NB4 (cell line): ENCODE measurements at regions not wholly inside any gene's neighbourhood (a gene's known extent, or its start where the extent isn't known, plus 50 kb on each side); places are given as distances from the start of the nearest gene placed in this dataset.

ENCODE experiments used
- MYC ChIP-seq: IDR thresholded peaks from 2 replicates; pipeline ENCODE4 v1.6.1; 2011; ENCODE audit warnings: low read depth, low read length
- POLR2A ChIP-seq: IDR thresholded peaks from 2 replicates; pipeline ENCODE4 v1.6.1; 2011; ENCODE audit warnings: mild to moderate bottlenecking; ENCODE audit not compliant: insufficient read length; ENCODE audit errors: extremely low read depth
- TF ChIP-seq, protein P1 (sequence below): IDR thresholded peaks from one replicate; pipeline ENCODE4 v1.5.1; 2012; ENCODE audit warnings: low read depth, low read length
- TF ChIP-seq, protein P2 (sequence below): IDR thresholded peaks from 2 replicates; pipeline ENCODE4 v1.6.1; 2011; ENCODE audit warnings: low read depth, low read length

DNA sequence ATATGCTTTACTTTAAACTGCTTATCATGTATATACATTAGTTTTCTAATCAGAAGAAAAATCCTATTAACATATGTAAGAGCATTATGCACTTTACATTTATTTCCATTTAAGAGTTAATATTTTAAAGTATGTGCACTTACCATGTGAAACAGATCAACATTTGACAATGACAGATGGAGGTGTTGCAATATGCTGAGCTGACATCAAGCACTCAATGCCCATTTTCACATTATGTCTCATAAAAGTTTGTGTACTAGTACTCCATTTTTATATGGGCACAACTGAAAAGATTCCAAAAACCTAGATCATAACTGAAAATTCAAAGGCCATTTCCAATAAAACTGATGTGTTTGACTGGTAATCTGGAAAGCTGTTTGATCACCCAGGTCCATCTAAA is 420.9 kb upstream of the SOX9 start:
- TF ChIP-seq, protein P1, sequence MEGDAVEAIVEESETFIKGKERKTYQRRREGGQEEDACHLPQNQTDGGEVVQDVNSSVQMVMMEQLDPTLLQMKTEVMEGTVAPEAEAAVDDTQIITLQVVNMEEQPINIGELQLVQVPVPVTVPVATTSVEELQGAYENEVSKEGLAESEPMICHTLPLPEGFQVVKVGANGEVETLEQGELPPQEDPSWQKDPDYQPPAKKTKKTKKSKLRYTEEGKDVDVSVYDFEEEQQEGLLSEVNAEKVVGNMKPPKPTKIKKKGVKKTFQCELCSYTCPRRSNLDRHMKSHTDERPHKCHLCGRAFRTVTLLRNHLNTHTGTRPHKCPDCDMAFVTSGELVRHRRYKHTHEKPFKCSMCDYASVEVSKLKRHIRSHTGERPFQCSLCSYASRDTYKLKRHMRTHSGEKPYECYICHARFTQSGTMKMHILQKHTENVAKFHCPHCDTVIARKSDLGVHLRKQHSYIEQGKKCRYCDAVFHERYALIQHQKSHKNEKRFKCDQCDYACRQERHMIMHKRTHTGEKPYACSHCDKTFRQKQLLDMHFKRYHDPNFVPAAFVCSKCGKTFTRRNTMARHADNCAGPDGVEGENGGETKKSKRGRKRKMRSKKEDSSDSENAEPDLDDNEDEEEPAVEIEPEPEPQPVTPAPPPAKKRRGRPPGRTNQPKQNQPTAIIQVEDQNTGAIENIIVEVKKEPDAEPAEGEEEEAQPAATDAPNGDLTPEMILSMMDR = no peak
- TF ChIP-seq POLR2A = no peak
- TF ChIP-seq MYC = no peak
- TF ChIP-seq, protein P2, sequence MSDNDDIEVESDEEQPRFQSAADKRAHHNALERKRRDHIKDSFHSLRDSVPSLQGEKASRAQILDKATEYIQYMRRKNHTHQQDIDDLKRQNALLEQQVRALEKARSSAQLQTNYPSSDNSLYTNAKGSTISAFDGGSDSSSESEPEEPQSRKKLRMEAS = no peak
